PFSK-1 (cell line): ENCODE measurements at regions not wholly inside any gene's neighbourhood (a gene's known extent, or its start where the extent isn't known, plus 50 kb on each side); places are given as distances from the start of the nearest gene placed in this dataset.

Experiments used
- POLR2AphosphoS5 ChIP-seq: IDR thresholded peaks from 2 replicates; pipeline ENCODE4 v1.6.1; 2012; ENCODE audit warnings: low read depth, mild to moderate bottlenecking, control low read depth, low read length, moderate library complexity
- REST ChIP-seq, 2 experiments: IDR thresholded peaks; 2 replicates each; pipeline versions ENCODE4 v1.6.1 to v1.8.0; 2011 to 2012; ENCODE audit warnings: low read depth in 2 of 2, low read length in 2 of 2, control low read depth in 1 of 2, inconsistent platforms in 1 of 2, mild to moderate bottlenecking in 1 of 2, moderate library complexity in 1 of 2; ENCODE audit not compliant: insufficient read depth in 1 of 2

GRCh38 chr4:182174979-182175378 lies 68.2 kb upstream of the TENM3 start:
- no peak for TF ChIP-seq REST (IDR thresholded peaks at IDR 0.05; ENCODE audit: insufficient read depth in 1 of 2, low read depth in 2 of 2, low read length in 2 of 2)
- no peak for TF ChIP-seq POLR2AphosphoS5
